ENCODE measurements at regions not wholly inside any gene's neighbourhood (a gene's known extent, or its start where the extent isn't known, plus 50 kb on each side); places are given as distances from the start of the nearest gene placed in this dataset.
"Not testable (repeated sequence)": the region's sequence is repeated elsewhere in the genome, so short reads cannot be mapped to it uniquely, and the experiment has no call there.

DNA sequence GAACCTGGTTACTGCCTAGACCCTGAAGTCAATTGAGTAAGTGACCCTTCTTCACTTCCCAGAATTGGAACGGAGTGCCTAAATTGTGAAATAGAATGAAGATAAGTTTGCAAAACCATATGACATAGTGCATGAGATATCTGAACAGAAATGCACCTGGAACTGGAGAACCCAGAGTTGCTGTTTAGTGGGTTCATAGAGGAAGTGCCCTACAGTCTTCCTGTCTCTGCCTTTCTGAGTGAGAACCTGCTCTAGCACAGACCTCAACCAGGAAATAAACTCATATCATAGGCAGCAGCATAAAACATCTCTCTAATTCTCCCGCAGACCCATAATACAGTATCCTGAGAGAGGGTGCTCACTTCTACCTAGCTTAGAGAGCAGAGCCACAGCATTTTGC lies 82.9 kb downstream of the EOMES start:
- BruUV-seq (replicated peaks) = no TSS peak

DNA sequence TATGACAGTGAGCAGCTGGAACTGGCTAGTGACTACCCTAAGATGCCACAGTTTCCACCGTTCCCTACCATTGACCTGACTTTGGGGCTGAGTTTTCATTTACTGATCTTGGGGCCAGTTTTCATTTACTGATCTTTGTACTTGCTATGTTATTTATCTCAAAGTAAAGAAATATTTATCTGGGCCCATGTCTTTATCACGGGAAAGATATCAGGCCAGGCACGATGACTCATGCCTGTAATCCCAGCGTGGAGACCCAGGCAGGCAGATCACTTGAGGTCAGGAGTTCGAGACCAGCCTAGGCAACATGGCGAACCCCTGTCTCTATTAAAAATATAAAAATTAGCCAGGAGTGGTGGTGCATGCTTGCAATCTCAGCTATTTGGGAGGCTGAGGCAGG lies 83.5 kb downstream of the EOMES start:
- CTCF ChIA-PET = no interaction called here
- peaks cover 21% of the 10 kb centered on the region for H3K4me1 ChIP-seq
- no peak overlapping the region for H3K4me3 ChIP-seq (ENCODE audit: low read depth, low read length)
- Mint-ChIP-seq H3K9me3 (ENCODE audit: unreplicated experiment) (no peaks in the 10 kb centered on the region), H3K27me3 (ENCODE audit: insufficient read depth, unreplicated experiment) (no peaks in the 10 kb centered on the region), H3K36me3 (ENCODE audit: insufficient read depth, unreplicated experiment) (no peaks in the 10 kb centered on the region), H3K4me1 (ENCODE audit: low read depth, unreplicated experiment) (no peaks in the 10 kb centered on the region), H3K27ac (ENCODE audit: unreplicated experiment) (no peak overlapping the region), H3K4me3 (ENCODE audit: unreplicated experiment) (no peak overlapping the region)
- POLR2A ChIA-PET = no interaction called here
- no peak for TF ChIP-seq CTCF (IDR thresholded peaks at IDR 0.05; ENCODE audit: insufficient read depth in 1 of 2, low read depth in 1 of 2, low read length in 1 of 2, severe bottlenecking in 1 of 2, unreplicated experiment in 1 of 2)
- DNase-seq = no peak
- no peaks in the 10 kb centered on the region for H3K9me3 ChIP-seq
- no TSS peak for BruUV-seq (replicated peaks)
- H3K27me3 ChIP-seq (replicated peaks; ENCODE audit: control insufficient read depth, insufficient read depth, low read length) = no peaks in the 10 kb centered on the region
- no peaks in the 10 kb centered on the region for H3K36me3 ChIP-seq (ENCODE audit: control insufficient read depth, insufficient read depth, low read length)
- intact Hi-C loops (cut with micrococcal nuclease; ENCODE audit: unreplicated experiment) = no loop called here

More for the DNA sequence above, 82.9 kb downstream of the EOMES start:
- intact Hi-C loops (cut with micrococcal nuclease; ENCODE audit: unreplicated experiment) = no loop called here
- H3K4me3 Mint-ChIP-seq (ENCODE audit: unreplicated experiment) = no peak overlapping the region
- peaks cover 21% of the 10 kb centered on the region for H3K4me1 ChIP-seq
- POLR2A ChIA-PET = no interaction called here
- DNase-seq = no peak
- H3K27ac Mint-ChIP-seq (ENCODE audit: unreplicated experiment) = no peak overlapping the region
- H3K9me3 Mint-ChIP-seq (ENCODE audit: unreplicated experiment) = no peaks in the 10 kb centered on the region
- no peaks in the 10 kb centered on the region for H3K27me3 ChIP-seq (replicated peaks; ENCODE audit: control insufficient read depth, insufficient read depth, low read length)
- no peak for TF ChIP-seq CTCF (IDR thresholded peaks at IDR 0.05; ENCODE audit: insufficient read depth in 1 of 2, low read depth in 1 of 2, low read length in 1 of 2, severe bottlenecking in 1 of 2, unreplicated experiment in 1 of 2)
- H3K4me3 ChIP-seq (ENCODE audit: low read depth, low read length) = no peak overlapping the region
- no peaks in the 10 kb centered on the region for H3K27me3 Mint-ChIP-seq (ENCODE audit: insufficient read depth, unreplicated experiment)
- H3K36me3 Mint-ChIP-seq (ENCODE audit: insufficient read depth, unreplicated experiment) = no peaks in the 10 kb centered on the region
- H3K4me1 Mint-ChIP-seq (ENCODE audit: low read depth, unreplicated experiment) = no peaks in the 10 kb centered on the region
- H3K36me3 ChIP-seq (ENCODE audit: control insufficient read depth, insufficient read depth, low read length) = no peaks in the 10 kb centered on the region
- H3K9me3 ChIP-seq = no peaks in the 10 kb centered on the region
- CTCF ChIA-PET = no interaction called here

- no TSS peak for BruUV-seq (replicated peaks)
- no peaks in the 10 kb centered on the region for H3K9me3 Mint-ChIP-seq (ENCODE audit: unreplicated experiment)
- no peaks in the 10 kb centered on the region for H3K36me3 Mint-ChIP-seq (ENCODE audit: insufficient read depth, unreplicated experiment)
- no peak for DNase-seq
- H3K27ac Mint-ChIP-seq (ENCODE audit: unreplicated experiment) = no peak overlapping the region
- intact Hi-C loops (cut with micrococcal nuclease; ENCODE audit: unreplicated experiment) = no loop called here
- ChIA-PET CTCF (no interaction called here), POLR2A (no interaction called here)
- TF ChIP-seq CTCF (IDR thresholded peaks at IDR 0.05; ENCODE audit: insufficient read depth in 1 of 2, low read depth in 1 of 2, low read length in 1 of 2, severe bottlenecking in 1 of 2, unreplicated experiment in 1 of 2) = no peak
- Histone ChIP-seq H3K4me1 (peaks cover 15% of the 10 kb centered on the region), H3K27me3 (replicated peaks; ENCODE audit: control insufficient read depth, insufficient read depth, low read length) (no peaks in the 10 kb centered on the region), H3K9me3 (no peaks in the 10 kb centered on the region), H3K36me3 (ENCODE audit: control insufficient read depth, insufficient read depth, low read length) (no peaks in the 10 kb centered on the region), H3K4me3 (ENCODE audit: low read depth, low read length) (no peak overlapping the region)
- H3K4me3 Mint-ChIP-seq (ENCODE audit: unreplicated experiment) = no peak overlapping the region
- H3K27me3 Mint-ChIP-seq (ENCODE audit: insufficient read depth, unreplicated experiment) = no peaks in the 10 kb centered on the region
- peaks cover 7% of the 10 kb centered on the region for H3K4me1 Mint-ChIP-seq (ENCODE audit: low read depth, unreplicated experiment)
Observed at GRCh38 chr3:27637346-27637995, 84.7 kb downstream of the EOMES start.

GRCh38 chr3:27635006-27635405 lies 87.1 kb downstream of the EOMES start:
- H3K27ac Mint-ChIP-seq (ENCODE audit: unreplicated experiment); H3K36me3 Mint-ChIP-seq (ENCODE audit: insufficient read depth, unreplicated experiment); intact Hi-C loops (cut with micrococcal nuclease; ENCODE audit: unreplicated experiment); H3K4me3 ChIP-seq (ENCODE audit: low read depth, low read length); H3K36me3 ChIP-seq (ENCODE audit: control insufficient read depth, insufficient read depth, low read length); H3K9me3 Mint-ChIP-seq (ENCODE audit: unreplicated experiment); H3K27me3 Mint-ChIP-seq (ENCODE audit: insufficient read depth, unreplicated experiment); CTCF ChIA-PET; H3K4me1 Mint-ChIP-seq (ENCODE audit: low read depth, unreplicated experiment); H3K4me3 Mint-ChIP-seq (ENCODE audit: unreplicated experiment); H3K27me3 ChIP-seq (replicated peaks; ENCODE audit: control insufficient read depth, insufficient read depth, low read length); BruUV-seq (replicated peaks); H3K9me3 ChIP-seq; DNase-seq; POLR2A ChIA-PET: not testable (repeated sequence)
- peaks cover 16% of the 10 kb centered on the region; the same call in 1 of the 2 replicates for H3K4me1 ChIP-seq

Measured in Caco-2 (cell line).